BLaER1 (cell line): ENCODE measurements at regions not wholly inside any gene's neighbourhood (a gene's known extent, or its start where the extent isn't known, plus 50 kb on each side); places are given as distances from the start of the nearest gene placed in this dataset.

ENCODE experiments used
- H3K27ac ChIP-seq: shearing (Covaris generic); formaldehyde crosslinking; 2 replicates; pipeline ENCODE4 v1.8.1; 2022
- H3K27me3 ChIP-seq: shearing (Covaris generic); formaldehyde crosslinking; 2 replicates; pipeline ENCODE4 v1.8.1; 2022
- H3K36me3 ChIP-seq: shearing (Covaris generic); formaldehyde crosslinking; 2 replicates; pipeline ENCODE4 v1.8.1; 2022
- H3K4me1 ChIP-seq: shearing (Covaris generic); formaldehyde crosslinking; 2 replicates; pipeline ENCODE4 v1.8.1; 2022
- H3K4me2 ChIP-seq: shearing (Covaris generic); formaldehyde crosslinking; 2 replicates; pipeline ENCODE4 v1.8.1; 2022
- H3K4me3 ChIP-seq: shearing (Covaris generic); formaldehyde crosslinking; 2 replicates; pipeline ENCODE4 v1.8.1; 2022
- H3K9ac ChIP-seq: shearing (Covaris generic); formaldehyde crosslinking; 2 replicates; pipeline ENCODE4 v1.8.1; 2022
- H3K9me3 ChIP-seq: shearing (Covaris generic); formaldehyde crosslinking; 2 replicates; pipeline ENCODE4 v1.8.1; 2022
- H4K20me1 ChIP-seq: shearing (Covaris generic); formaldehyde crosslinking; 2 replicates; pipeline ENCODE4 v1.8.1; 2022
- Cebpa-rat ChIP-seq: shearing (Covaris generic); IDR thresholded peaks from 2 replicates; pipeline ENCODE4 v1.8.1; 2022

GRCh38 chr6:6843777-6844176 is 255.3 kb downstream of the LY86 start:
- peaks cover 6% of the 10 kb centered on the region; the same call in 1 of the 2 replicates for H3K4me1 ChIP-seq
- no peak overlapping the region for H3K4me3 ChIP-seq
- H3K9ac ChIP-seq: no peak overlapping the region
- no peak for TF ChIP-seq Cebpa-rat
- no peak overlapping the region for H3K27ac ChIP-seq
- no peaks in the 10 kb centered on the region for H3K27me3 ChIP-seq
- H3K9me3 ChIP-seq: peaks cover 18% of the 10 kb centered on the region
- no peaks in the 10 kb centered on the region for H3K36me3 ChIP-seq
- H4K20me1 ChIP-seq: no peaks in the 10 kb centered on the region
- no peak overlapping the region for H3K4me2 ChIP-seq

- H3K9me3 ChIP-seq: peaks cover 18% of the 10 kb centered on the region
- no peaks in the 10 kb centered on the region for H4K20me1 ChIP-seq
- H3K4me1 ChIP-seq: 0 out of 2 replicates have a peak, but pooled peaks cover under 1% of the 10 kb centered on the region
- no peaks in the 10 kb centered on the region for H3K36me3 ChIP-seq
- no peaks in the 10 kb centered on the region for H3K27me3 ChIP-seq
- H3K27ac ChIP-seq: no peak overlapping the region
- H3K4me3 ChIP-seq: no peak overlapping the region
- TF ChIP-seq Cebpa-rat: no peak
- H3K4me2 ChIP-seq: no peak overlapping the region
- no peak overlapping the region for H3K9ac ChIP-seq
Measured at GRCh38 chr6:6844530-6844929, 256.0 kb downstream of the LY86 start.

GRCh38 chr6:6845603-6846002 is 257.1 kb downstream of the LY86 start:
- Histone ChIP-seq H3K9ac (no peak overlapping the region), H3K27ac (no peak overlapping the region), H4K20me1 (no peaks in the 10 kb centered on the region), H3K9me3 (peaks cover 18% of the 10 kb centered on the region), H3K4me3 (no peak overlapping the region), H3K27me3 (no peaks in the 10 kb centered on the region), H3K4me2 (no peak overlapping the region), H3K4me1 (no peaks in the 10 kb centered on the region), H3K36me3 (no peaks in the 10 kb centered on the region)
- TF ChIP-seq Cebpa-rat: no peak

- Histone ChIP-seq H3K4me1 (no peaks in the 10 kb centered on the region), H3K9me3 (peaks cover 18% of the 10 kb centered on the region), H3K4me2 (no peak overlapping the region), H3K27me3 (no peaks in the 10 kb centered on the region), H3K9ac (no peak overlapping the region), H4K20me1 (no peaks in the 10 kb centered on the region), H3K27ac (no peak overlapping the region), H3K4me3 (no peak overlapping the region), H3K36me3 (no peaks in the 10 kb centered on the region)
- TF ChIP-seq Cebpa-rat: no peak
Measured at GRCh38 chr6:6847591-6847990, 259.1 kb downstream of the LY86 start.

GRCh38 chr6:6851059-6851948 is 256.5 kb upstream of the RREB1 start:
- Histone ChIP-seq H3K4me1 (peaks cover 5% of the 10 kb centered on the region), H4K20me1 (no peaks in the 10 kb centered on the region), H3K9me3 (peaks cover 9% of the 10 kb centered on the region), H3K27ac (no peak overlapping the region), H3K27me3 (no peaks in the 10 kb centered on the region), H3K4me3 (no peak overlapping the region), H3K9ac (no peak overlapping the region), H3K4me2 (no peak overlapping the region), H3K36me3 (no peaks in the 10 kb centered on the region)
- no peak for TF ChIP-seq Cebpa-rat

GRCh38 chr6:6851949-6852261 is 255.9 kb upstream of the RREB1 start:
- peaks cover 11% of the 10 kb centered on the region for H3K4me1 ChIP-seq
- no peak; the same call in 1 of the 2 replicates for TF ChIP-seq Cebpa-rat
- H3K4me3 ChIP-seq: no peak overlapping the region
- no peaks in the 10 kb centered on the region for H3K27me3 ChIP-seq
- peaks cover 3% of the 10 kb centered on the region; the same call in 1 of the 2 replicates for H3K9me3 ChIP-seq
- no peaks in the 10 kb centered on the region for H3K36me3 ChIP-seq
- H3K4me2 ChIP-seq: no peak overlapping the region
- no peak overlapping the region for H3K9ac ChIP-seq
- H4K20me1 ChIP-seq: no peaks in the 10 kb centered on the region
- H3K27ac ChIP-seq: no peak overlapping the region

- Histone ChIP-seq H3K27me3 (no peaks in the 10 kb centered on the region), H3K9me3 (no peaks in the 10 kb centered on the region), H3K4me1 (peaks cover 34% of the 10 kb centered on the region), H3K36me3 (no peaks in the 10 kb centered on the region), H3K27ac (peak overlapping the region; percentile 45), H3K9ac (peak overlapping the region; percentile 42; the same call in 1 of the 2 replicates), H4K20me1 (no peaks in the 10 kb centered on the region), H3K4me3 (peak overlapping the region; percentile 9; the same call in 1 of the 2 replicates), H3K4me2 (peak overlapping the region; percentile 88)
- no peak for TF ChIP-seq Cebpa-rat
Measured at GRCh38 chr6:6856538-6857523, 250.9 kb upstream of the RREB1 start.

GRCh38 chr6:6857528-6857927 is 250.2 kb upstream of the RREB1 start:
- Histone ChIP-seq H3K9ac (no peak overlapping the region), H3K4me3 (no peak overlapping the region), H4K20me1 (no peaks in the 10 kb centered on the region), H3K27ac (no peak overlapping the region), H3K9me3 (no peaks in the 10 kb centered on the region), H3K4me2 (peak overlapping the region; percentile 88), H3K4me1 (peaks cover 34% of the 10 kb centered on the region), H3K27me3 (no peaks in the 10 kb centered on the region), H3K36me3 (no peaks in the 10 kb centered on the region)
- no peak for TF ChIP-seq Cebpa-rat

GRCh38 chr6:6858533-6858982 is 249.2 kb upstream of the RREB1 start:
- no peaks in the 10 kb centered on the region for H4K20me1 ChIP-seq
- H3K9ac ChIP-seq: no peak overlapping the region
- no peak overlapping the region for H3K27ac ChIP-seq
- peaks cover 34% of the 10 kb centered on the region for H3K4me1 ChIP-seq
- H3K36me3 ChIP-seq: no peaks in the 10 kb centered on the region
- no peaks in the 10 kb centered on the region for H3K27me3 ChIP-seq
- peak overlapping the region; percentile 8 for H3K4me2 ChIP-seq
- no peak overlapping the region for H3K4me3 ChIP-seq
- no peaks in the 10 kb centered on the region for H3K9me3 ChIP-seq
- TF ChIP-seq Cebpa-rat: no peak
